HG03039 (cell line): ENCODE measurements at regions not wholly inside any gene's neighbourhood (a gene's known extent, or its start where the extent isn't known, plus 50 kb on each side); places are given as distances from the start of the nearest gene placed in this dataset.
"Not testable (repeated sequence)": the region's sequence is repeated elsewhere in the genome, so short reads cannot be mapped to it uniquely, and the experiment has no call there.

Experiments
- ATAC-seq: cut with Tn5 transposase; IDR thresholded peaks from one replicate; pipeline ENCODE4 v1.9.1; 2021; ENCODE audit warnings: mild to moderate bottlenecking, moderate library complexity; ENCODE audit not compliant: unreplicated experiment

DNA sequence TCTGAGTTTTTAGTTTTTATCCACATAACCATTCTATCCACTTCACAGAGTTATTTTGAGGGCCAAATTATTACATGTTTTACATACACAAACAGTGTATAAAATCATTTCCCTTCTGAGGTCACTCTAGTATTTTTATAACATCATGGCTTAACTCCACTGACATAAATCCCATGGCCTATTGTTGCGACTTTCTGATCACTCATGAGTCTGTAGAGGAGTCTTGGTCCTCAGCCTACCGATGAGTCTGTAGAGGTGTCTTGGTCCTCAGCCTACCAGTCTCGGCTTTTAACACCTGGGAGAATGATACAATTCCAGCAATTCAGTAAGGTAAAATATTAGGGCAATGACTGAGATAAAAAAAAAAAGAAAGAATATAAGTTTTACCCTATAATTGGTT lies 483.7 kb downstream of the USP25 start:
- no peak for ATAC-seq

- no peak for ATAC-seq
Observed at GRCh38 chr21:16215193-16215592, 485.4 kb downstream of the USP25 start.

DNA sequence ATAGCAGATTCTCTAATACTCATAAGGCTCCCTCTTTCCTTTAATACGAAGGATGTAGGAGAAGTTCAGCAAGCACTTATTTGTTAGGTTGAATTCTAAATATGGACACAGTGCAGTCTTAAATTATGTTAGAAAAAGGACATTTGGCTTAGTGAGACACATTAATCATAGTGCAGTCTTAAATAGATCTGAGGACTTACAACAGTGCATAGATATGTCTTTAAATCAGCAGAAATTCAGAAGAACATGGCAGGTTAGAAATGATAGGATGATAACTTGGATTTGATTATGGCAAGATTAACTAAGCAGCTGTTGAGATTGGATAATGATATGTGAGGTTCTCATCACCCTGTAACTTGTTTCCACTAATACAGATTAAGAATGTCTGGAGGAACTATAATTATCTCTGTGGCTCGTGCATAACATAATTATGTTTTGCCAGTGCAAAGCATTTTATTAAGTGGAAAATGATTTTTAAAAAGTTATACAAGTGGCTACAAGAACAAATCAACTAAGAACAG lies 485.9 kb downstream of the USP25 start:
- no peak for ATAC-seq

DNA sequence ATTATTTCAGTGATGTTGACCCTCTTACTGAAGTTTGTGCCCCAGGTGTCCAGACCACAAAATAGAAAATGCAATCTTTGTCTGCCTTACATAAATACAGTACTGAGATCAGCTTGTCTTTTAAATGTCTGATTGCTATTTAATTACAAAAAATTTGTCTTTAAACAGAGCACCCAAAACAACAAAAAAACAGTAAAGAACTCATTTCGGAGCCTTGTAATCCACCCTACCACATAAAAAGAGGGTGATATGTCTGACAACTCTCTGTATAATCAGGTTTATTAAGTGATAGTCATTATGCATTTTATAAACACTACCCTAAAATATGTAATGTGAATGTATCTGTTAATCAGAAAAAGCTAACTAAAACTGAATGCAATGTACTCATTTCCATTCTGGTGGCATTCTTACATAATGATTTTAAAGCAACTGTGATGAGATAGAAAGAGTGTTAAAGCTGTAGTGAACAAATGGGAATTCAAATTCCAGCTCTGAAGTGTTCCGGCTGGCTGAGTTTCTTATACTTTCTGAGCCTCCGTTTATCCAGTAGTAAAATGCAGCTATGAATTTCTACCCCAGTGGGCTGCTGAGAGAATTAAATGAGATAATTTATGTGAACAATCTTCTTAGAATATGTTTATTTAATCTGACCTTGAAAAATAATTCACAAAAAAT lies 486.6 kb downstream of the USP25 start:
- ATAC-seq = no peak

DNA sequence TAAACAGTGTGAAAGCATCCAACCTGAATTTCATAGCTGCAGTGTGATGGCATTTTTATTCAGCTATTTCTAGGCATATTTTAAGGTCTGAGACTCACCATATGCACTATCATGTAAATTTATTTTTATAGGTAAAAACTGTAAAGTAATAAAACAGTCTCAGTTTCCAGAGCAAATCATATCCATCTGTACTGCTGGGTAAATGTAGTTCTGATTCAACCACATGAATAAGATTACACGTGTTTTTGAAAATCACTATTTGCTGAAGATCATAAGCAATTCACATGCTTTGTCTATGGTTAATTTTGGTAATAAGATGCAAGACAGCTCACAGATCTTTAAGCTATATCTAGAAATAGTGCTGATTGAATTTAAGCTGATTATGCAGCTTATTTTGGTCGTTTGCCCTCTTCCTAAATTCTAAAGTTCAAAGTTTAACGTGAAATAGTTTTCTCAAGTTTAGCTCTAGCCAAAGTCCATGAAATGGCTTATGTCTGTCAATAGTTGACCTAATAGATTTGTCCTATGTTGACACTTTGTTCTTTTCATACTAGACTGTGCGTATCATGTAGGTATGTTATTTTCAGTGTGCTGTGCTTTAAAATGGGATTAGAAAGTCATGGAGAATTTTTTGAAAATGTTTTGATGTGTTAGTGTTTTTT lies 489.0 kb downstream of the USP25 start:
- no peak for ATAC-seq

DNA sequence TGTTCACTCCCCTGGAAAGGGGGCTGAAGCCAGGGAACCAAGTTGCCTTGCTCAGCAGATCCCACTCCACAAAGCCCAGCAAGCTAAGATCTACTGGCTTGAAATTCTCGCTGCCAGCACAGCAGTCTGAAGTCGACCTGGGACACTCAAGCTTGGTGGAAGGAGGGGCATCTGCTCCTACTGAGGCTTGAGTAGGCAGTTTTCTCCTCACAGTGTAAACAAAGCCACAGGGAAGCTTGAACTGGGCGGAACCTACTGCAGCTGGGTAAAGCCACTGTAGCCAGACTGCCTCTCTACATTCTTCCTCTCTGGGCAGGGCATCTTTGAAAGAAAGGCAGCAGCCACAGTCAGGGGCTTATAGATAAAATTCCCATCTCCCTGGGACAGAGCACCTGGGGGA lies 495.0 kb downstream of the USP25 start:
- ATAC-seq = not testable (repeated sequence)

DNA sequence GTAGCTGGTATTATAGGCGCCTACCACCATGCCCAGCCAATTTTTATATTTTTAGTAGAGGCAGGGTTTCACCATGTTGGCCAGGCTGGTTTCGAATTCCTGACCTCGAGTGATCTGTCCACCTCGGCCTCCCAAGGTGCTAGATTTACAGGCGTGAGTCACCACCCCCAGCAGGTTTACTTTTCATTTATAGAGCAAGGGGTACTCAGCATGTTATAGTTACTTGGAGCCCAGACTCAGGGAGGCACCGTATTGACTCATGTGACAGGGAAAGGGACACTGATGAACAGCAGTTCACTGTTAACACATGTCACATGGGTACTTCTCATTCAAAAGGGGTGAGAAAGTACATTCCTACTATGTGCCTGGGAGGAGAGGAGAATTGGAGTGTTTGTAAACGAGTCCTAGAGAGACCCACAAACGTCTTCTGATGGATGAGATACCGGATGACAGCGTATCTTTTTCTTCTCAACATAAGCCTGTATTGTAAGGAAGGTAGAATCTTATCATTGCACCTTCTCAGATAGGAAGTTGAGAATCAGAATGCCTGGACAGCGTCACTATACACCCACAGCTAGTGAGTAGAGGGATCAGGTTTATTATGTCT lies 510.0 kb downstream of the USP25 start:
- no peak for ATAC-seq

GRCh38 chr21:16241016-16241415 lies 511.2 kb downstream of the USP25 start:
- ATAC-seq = no peak

- ATAC-seq = no peak
Observed at GRCh38 chr21:16241479-16241963, 511.7 kb downstream of the USP25 start.

GRCh38 chr21:16243396-16243795 lies 513.6 kb downstream of the USP25 start:
- ATAC-seq = no peak

DNA sequence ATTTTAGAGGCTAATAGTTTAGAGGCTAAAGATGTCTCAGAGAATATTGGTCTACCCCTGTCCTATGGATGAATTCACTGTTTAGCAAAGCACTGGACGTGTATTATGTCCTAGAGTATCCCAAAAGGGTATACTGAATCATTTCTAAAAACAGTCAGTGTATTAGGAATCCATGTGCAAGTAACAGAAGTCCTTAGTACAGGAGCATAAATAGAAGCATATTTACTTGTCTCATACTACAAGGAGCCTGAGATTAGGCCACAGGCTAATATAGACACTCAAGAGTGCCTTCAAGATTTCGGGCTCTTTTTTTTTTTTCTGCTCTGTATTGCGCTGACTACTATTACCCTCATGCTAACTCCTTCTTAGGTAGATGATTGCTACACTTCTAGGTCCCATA lies 518.9 kb downstream of the USP25 start:
- ATAC-seq = no peak

- ATAC-seq = no peak
Observed at GRCh38 chr21:16250273-16250672, 520.5 kb downstream of the USP25 start.

- no peak for ATAC-seq
Observed at GRCh38 chr21:16258844-16259611, 529.2 kb downstream of the USP25 start.

GRCh38 chr21:16262091-16262490 lies 532.3 kb downstream of the USP25 start:
- ATAC-seq = no peak

DNA sequence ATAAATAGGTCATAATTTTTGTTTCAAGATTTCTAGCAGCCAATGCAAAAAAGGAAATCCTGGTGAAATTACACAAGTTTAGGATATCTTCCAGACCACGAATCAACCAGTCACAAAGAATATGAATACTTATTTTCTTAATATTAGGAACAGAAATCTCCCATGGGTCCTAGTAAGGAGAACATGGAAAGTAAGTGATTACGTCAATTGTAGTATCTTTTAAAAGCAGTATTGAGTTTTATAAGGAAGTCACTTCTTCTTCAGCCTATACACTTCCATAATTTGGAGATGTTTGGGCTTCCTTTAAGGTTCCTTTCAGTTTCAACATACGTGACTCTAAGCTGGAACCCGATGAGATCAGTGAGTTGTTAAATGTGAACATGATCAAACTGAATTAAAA lies 534.5 kb downstream of the USP25 start:
- ATAC-seq = no peak

- ATAC-seq = no peak
Observed at GRCh38 chr21:16269476-16269875, 539.7 kb downstream of the USP25 start.

DNA sequence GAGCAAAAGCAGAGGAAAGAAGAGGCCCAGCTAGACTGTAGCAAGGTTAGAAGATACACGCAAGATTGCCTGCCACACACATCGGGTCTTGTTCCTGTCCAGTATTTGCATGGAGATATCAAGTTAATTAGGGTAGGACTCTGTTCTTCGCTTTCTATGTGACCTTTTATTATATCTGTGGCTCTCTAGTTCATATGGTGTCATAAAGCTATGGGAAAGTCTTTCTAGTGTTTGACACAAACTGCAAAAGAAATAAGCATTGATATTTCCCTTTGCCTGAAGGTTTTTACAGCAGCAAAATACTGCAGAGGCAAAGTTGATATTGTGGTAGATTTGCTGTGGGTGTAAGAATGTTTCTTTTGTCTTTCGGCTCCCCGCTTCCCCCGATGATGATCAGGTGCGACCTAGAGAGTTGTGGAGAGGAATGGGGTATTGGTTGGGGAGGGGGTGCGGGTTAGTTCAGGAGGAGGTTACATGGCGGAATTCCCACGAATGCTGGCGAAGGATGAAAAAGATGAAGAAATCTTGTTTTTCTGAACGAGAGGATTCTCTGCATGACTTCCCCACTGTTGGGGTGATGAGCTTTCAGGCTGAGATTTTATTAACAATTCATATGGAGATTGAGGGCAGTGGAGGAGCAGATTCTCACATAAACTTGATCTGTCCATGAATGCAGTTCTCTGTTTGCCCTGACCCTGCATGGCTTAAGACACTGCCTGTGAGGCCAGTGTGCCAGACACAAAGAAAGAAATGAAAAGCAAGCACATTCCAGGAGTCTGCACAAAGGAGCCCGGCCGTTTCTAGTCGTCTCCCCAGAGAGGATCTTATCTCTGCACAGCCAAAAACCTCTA lies 550.2 kb downstream of the USP25 start:
- ATAC-seq = no peak

DNA sequence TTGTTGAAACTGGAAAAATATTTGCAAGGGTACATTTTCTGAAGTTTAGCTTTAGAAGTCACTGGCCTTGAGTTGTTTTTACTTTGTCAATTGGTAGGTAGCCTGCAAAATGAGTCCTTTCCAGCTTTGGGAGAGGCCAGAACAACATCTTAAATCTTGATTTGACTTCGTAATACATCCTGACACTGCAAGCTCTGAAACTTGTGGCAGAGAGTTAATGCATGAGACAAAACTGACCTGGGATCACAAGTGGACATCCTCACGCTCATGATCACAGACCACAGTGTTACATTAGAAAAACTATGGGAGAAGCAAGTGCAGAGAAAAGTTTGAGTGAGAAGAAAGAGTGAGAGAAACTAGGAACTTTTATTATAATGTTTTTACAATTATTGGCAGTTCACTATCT lies 550.9 kb downstream of the USP25 start:
- no peak for ATAC-seq

DNA sequence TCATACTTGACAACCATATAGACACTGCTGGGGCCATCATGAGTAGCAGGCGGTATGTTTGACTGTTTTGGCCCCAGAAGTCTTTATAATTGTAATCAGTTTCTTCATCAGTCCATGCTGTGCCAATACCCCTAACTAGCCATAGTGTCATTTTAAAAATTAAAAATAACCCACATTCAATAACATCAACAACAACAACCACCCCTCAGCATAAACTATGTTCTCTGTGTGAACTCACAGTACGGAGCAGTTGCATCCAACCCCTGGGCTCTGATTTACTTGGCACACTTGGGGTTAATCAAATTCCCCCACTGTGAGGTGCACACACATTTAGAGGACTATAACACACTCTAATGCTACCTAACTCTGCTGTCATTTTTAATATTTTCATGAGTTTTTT lies 553.7 kb downstream of the USP25 start:
- no peak for ATAC-seq

DNA sequence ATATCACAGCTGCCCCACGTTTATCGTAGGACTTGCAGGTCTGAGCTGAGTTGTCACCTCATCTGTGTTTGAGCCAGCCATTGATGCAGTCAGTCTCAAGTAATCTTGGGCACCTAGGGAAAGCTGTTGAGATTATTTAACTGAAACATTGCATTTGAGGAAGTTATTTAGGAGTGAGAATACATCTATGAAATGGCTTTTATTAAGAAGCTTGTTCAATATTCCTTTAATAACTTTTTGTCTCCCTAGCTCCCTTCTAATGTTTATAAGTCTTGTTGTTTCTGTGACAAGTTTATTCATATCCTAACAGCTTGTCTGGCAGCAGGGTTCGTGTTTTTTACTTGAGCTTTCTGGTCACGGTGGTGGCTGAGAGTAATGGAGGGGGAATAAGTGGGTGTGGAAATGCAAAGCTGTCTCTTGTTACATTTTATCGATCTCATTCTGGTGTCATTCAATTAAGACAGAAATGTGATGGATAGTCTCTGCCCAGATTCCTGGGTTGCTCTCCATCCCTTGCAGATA lies 555.9 kb downstream of the USP25 start:
- ATAC-seq = no peak
